ENCODE measurements at regions not wholly inside any gene's neighbourhood (a gene's known extent, or its start where the extent isn't known, plus 50 kb on each side); places are given as distances from the start of the nearest gene placed in this dataset.

DNA sequence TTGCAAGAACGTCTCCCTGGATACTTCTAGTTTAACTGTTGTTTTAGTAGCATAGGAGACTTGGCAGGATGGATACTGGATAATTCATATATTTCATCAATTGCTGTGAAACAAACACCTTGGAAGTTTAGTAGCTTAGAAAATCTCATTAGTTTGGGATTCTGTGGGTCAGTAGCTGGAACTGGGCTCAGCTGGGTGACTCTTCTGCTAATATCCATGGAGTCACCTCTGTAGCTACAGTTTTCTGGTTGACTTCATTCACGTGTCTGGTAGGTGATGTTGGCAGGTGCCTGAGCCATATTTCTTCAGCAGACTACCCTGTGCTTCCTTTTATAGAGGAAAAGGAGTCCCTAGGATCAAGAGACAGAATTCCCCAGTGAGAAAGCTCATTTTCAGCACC lies 208.9 kb upstream of the PFKP start:
- Mint-ChIP-seq H3K36me3 (ENCODE audit: insufficient read depth) (no peaks in the 10 kb centered on the region), H3K27ac (no peak overlapping the region), H3K9me3 (no peaks in the 10 kb centered on the region), H3K27me3 (peaks cover 7 to 15% of the 10 kb centered on the region in 2 donors), H3K4me1 (ENCODE audit: low read depth in 2 of 2) (no peaks in the 10 kb centered on the region), H3K4me3 (no peak overlapping the region)
- ATAC-seq (replicated peaks) (no peak), DNase-seq (no peak)

DNA sequence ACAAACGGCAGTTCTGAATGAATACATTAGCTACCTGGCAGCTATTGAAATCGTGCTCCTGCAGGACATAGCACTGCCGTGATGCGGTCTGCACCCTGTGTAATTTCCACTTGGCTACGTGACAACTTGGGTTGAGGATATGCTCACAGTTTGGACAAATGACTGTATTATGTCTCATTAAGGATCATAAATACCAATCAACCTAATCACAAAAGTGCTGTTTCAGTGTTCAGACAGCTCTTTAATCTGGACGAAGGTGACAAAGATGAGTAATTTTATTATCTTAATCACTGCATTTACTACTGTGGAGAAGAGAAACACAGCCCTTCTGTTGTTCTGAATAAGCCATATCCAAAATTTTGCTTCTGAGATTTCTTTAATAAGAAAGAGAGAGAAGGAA lies 210.8 kb upstream of the PFKP start:
- DNase-seq (no peak), ATAC-seq (replicated peaks) (no peak)
- H3K4me1 Mint-ChIP-seq (ENCODE audit: low read depth in 2 of 2), result no peaks in the 10 kb centered on the region
- no peaks in the 10 kb centered on the region for H3K36me3 Mint-ChIP-seq (ENCODE audit: insufficient read depth)
- peaks cover 14 to 16% of the 10 kb centered on the region in 2 donors for H3K27me3 Mint-ChIP-seq
- no peak overlapping the region for H3K4me3 Mint-ChIP-seq
- H3K9me3 Mint-ChIP-seq, result no peaks in the 10 kb centered on the region
- H3K27ac Mint-ChIP-seq, result no peak overlapping the region

DNA sequence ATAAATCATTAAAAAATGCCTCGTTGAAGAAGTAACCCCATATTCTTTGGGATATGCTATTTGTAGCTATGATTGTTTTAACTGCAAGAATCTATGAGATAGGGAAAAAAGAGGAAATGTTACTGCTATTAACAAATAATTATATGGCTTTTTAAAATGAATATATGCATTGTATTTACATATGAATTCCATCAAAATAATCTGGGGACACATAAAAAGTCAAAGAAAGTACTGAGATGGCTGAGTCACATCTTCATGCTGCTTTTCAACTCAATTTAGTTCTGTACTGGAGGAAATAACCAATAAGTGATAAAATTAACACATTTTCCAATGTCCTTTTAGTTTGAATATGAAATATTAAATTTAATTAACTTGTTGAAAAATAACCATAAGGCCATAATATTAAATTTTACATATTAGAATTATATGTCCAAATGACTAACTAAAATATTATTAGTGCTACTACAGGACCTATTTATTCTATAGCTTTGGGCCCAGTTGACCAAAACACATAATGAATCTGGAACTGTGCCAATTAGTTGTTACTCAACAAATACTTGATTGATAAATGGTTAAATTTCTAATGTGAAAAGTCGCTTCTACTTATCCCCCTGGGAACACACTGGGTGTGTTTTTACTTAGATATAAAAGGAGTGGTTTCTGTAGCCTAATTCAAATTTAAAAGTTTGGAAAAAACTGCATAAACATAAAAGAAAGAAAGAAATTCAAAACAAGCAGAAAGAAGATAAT lies 214.6 kb upstream of the PFKP start:
- H3K4me3 Mint-ChIP-seq, result no peak overlapping the region
- H3K4me1 Mint-ChIP-seq (ENCODE audit: low read depth in 2 of 2), result no peaks in the 10 kb centered on the region
- peaks cover 26 to 31% of the 10 kb centered on the region in 2 donors for H3K27me3 Mint-ChIP-seq
- H3K36me3 Mint-ChIP-seq (ENCODE audit: insufficient read depth), result no peaks in the 10 kb centered on the region
- no peaks in the 10 kb centered on the region for H3K9me3 Mint-ChIP-seq
- ATAC-seq (replicated peaks) (no peak), DNase-seq (no peak)
- no peak overlapping the region for H3K27ac Mint-ChIP-seq

GRCh38 chr10:2851566-2851965 lies 215.8 kb upstream of the PFKP start:
- Mint-ChIP-seq H3K4me3 (no peak overlapping the region), H3K27me3 (peaks cover 26 to 31% of the 10 kb centered on the region in 2 donors), H3K4me1 (ENCODE audit: low read depth in 2 of 2) (no peaks in the 10 kb centered on the region), H3K27ac (no peak overlapping the region), H3K36me3 (ENCODE audit: insufficient read depth) (no peaks in the 10 kb centered on the region), H3K9me3 (no peaks in the 10 kb centered on the region)
- DNase-seq (no peak), ATAC-seq (replicated peaks) (no peak)

DNA sequence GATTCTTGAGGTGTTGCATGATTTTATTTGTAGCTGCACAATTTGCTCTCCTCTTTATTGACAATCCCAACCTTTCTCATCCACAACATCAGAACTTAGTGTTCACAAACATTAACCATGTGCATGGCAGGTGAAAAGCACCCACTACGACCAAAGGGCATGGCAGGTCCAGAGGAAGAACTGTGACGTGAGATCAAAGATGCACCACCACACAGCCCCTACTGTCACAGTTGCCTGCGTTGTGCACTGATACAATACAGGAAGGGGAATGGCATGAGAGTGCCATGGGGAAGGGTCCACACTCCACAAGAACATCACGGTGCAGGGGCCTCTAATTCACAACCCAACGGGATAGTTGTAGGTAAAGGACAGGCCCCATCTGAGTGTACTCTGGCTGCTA lies 217.1 kb upstream of the PFKP start:
- no peak for DNase-seq
- Mint-ChIP-seq H3K27me3 (peaks cover 27 to 31% of the 10 kb centered on the region in 2 donors), H3K4me3 (no peak overlapping the region), H3K9me3 (no peaks in the 10 kb centered on the region), H3K27ac (no peak overlapping the region), H3K4me1 (ENCODE audit: low read depth in 2 of 2) (no peaks in the 10 kb centered on the region), H3K36me3 (ENCODE audit: insufficient read depth) (no peaks in the 10 kb centered on the region)
- ATAC-seq (replicated peaks), result no peak

DNA sequence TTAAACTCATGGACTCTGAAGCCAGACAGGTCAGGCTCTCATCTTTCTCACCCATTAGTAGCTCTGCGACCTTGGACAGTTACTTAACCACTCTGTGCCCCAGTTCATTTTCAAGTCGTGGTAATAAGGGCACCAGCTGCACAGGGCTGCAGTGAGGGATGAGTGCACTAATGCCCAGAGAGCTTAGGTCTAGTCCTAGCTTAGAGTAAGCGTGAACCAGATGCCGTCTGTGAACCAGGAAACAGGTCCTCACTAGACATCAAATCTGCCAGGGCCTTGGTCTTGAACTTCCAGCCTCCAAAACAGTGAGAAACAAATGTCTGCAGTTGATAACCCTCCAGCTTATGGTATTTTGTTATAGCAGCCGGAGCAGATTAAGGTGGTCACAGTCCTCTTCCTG lies 222.4 kb upstream of the PFKP start:
- peaks cover 12 to 40% of the 10 kb centered on the region in 2 donors for H3K27me3 Mint-ChIP-seq
- H3K27ac Mint-ChIP-seq, result no peak overlapping the region
- H3K9me3 Mint-ChIP-seq, result no peaks in the 10 kb centered on the region
- no peaks in the 10 kb centered on the region for H3K36me3 Mint-ChIP-seq (ENCODE audit: insufficient read depth)
- DNase-seq (no peak), ATAC-seq (replicated peaks) (no peak)
- H3K4me1 Mint-ChIP-seq (ENCODE audit: low read depth in 2 of 2), result no peaks in the 10 kb centered on the region
- no peak overlapping the region for H3K4me3 Mint-ChIP-seq

DNA sequence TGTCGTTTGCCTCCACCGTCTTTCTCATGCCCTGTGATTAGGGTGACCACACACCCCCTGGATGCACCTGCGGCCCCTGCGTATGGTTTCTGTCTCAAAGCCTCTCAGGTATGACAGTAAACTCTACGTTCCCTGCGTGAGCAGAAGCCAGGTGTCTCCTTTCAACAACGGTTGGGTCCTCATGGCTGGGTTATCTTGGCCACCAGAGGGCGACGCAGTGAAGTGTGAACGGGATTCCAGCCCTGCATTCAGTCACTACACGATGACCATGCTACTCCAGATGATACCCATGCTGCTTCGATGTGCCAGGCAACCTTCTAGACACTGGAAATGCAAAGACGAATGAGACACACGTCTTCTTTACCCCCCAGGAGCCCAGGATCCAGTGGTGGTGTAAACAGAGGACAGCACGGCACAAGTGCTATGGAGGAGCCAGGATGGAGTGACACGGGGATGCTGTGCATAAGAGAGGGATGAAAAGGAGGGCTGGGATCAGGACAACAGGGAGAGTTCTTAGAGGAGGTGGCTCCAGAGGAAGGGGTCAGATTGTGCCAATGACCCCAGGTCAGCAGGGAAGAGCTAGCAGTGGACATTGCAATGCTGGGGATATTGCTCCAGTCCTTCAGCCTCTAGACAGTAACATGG lies 228.1 kb upstream of the PFKP start:
- H3K27ac Mint-ChIP-seq, result no peak overlapping the region
- ATAC-seq (replicated peaks) (no peak), DNase-seq (no peak)
- no peak overlapping the region for H3K4me3 Mint-ChIP-seq
- H3K36me3 Mint-ChIP-seq (ENCODE audit: insufficient read depth), result no peaks in the 10 kb centered on the region
- H3K9me3 Mint-ChIP-seq, result no peaks in the 10 kb centered on the region
- H3K4me1 Mint-ChIP-seq (ENCODE audit: low read depth in 2 of 2), result peaks cover 0 to 8% of the 10 kb centered on the region in 2 donors
- H3K27me3 Mint-ChIP-seq, result peaks cover 24 to 60% of the 10 kb centered on the region in 2 donors

- H3K4me1 Mint-ChIP-seq (ENCODE audit: low read depth in 2 of 2), result peaks cover 0 to 8% of the 10 kb centered on the region in 2 donors
- ATAC-seq (replicated peaks) (no peak), DNase-seq (no peak)
- H3K9me3 Mint-ChIP-seq, result no peaks in the 10 kb centered on the region
- no peak overlapping the region for H3K27ac Mint-ChIP-seq
- no peaks in the 10 kb centered on the region for H3K36me3 Mint-ChIP-seq (ENCODE audit: insufficient read depth)
- H3K4me3 Mint-ChIP-seq, result no peak overlapping the region
- H3K27me3 Mint-ChIP-seq, result peaks cover 21 to 63% of the 10 kb centered on the region in 2 donors
These were observed 229.7 kb upstream of the PFKP start for GRCh38 chr10:2837674-2838073.

- H3K4me1 Mint-ChIP-seq (ENCODE audit: low read depth in 2 of 2), result peaks cover 0 to 8% of the 10 kb centered on the region in 2 donors
- H3K36me3 Mint-ChIP-seq (ENCODE audit: insufficient read depth), result no peaks in the 10 kb centered on the region
- no peak for DNase-seq
- H3K27me3 Mint-ChIP-seq, result peaks cover 24 to 61% of the 10 kb centered on the region in 2 donors
- H3K27ac Mint-ChIP-seq, result no peak overlapping the region
- H3K9me3 Mint-ChIP-seq, result no peaks in the 10 kb centered on the region
- H3K4me3 Mint-ChIP-seq, result no peak overlapping the region
- ATAC-seq (replicated peaks), result no peak
These were observed 230.3 kb upstream of the PFKP start for GRCh38 chr10:2836921-2837662.

GRCh38 chr10:2834214-2834613 lies 233.1 kb upstream of the PFKP start:
- no peak overlapping the region for H3K27ac Mint-ChIP-seq
- H3K4me3 Mint-ChIP-seq, result no peak overlapping the region
- peaks cover 26 to 47% of the 10 kb centered on the region in 2 donors for H3K27me3 Mint-ChIP-seq
- no peaks in the 10 kb centered on the region for H3K9me3 Mint-ChIP-seq
- DNase-seq (no peak), ATAC-seq (replicated peaks) (no peak)
- peaks cover 0 to 7% of the 10 kb centered on the region in 2 donors for H3K4me1 Mint-ChIP-seq (ENCODE audit: low read depth in 2 of 2)
- no peaks in the 10 kb centered on the region for H3K36me3 Mint-ChIP-seq (ENCODE audit: insufficient read depth)

DNA sequence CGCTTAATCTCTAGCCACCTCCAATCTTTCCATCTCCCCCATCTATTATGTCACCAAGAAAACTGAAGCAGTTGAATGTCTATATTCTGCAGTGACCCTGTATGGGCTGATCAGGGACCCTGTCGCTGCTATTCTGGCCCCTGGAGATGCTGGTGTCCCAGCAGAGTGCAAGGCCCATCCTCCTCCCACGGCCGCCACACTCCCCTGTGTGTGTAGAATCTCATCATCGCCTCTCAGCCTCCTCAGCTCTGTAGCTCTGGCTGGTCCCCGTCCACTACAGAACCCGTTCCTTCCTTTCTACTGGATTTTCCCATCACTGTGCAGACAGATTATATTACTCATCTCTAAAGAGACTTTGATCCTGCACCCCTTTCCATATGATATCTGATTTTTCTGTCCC lies 235.8 kb upstream of the PFKP start:
- ATAC-seq (replicated peaks) (no peak), DNase-seq (no peak)
- Mint-ChIP-seq H3K36me3 (ENCODE audit: insufficient read depth) (no peaks in the 10 kb centered on the region), H3K4me1 (ENCODE audit: low read depth in 2 of 2) (no peaks in the 10 kb centered on the region), H3K27me3 (peaks cover 18 to 38% of the 10 kb centered on the region in 2 donors), H3K27ac (no peak overlapping the region), H3K9me3 (no peaks in the 10 kb centered on the region), H3K4me3 (no peak overlapping the region)

- no peak for ATAC-seq (replicated peaks)
- Mint-ChIP-seq H3K4me1 (ENCODE audit: low read depth in 2 of 2) (no peaks in the 10 kb centered on the region), H3K36me3 (ENCODE audit: insufficient read depth) (no peaks in the 10 kb centered on the region), H3K9me3 (no peaks in the 10 kb centered on the region), H3K4me3 (no peak overlapping the region), H3K27me3 (peaks cover 18 to 24% of the 10 kb centered on the region in 2 donors), H3K27ac (no peak overlapping the region)
- no peak for DNase-seq
These were observed 238.6 kb upstream of the PFKP start for GRCh38 chr10:2828741-2829140.

GRCh38 chr10:2826675-2827074 lies 240.7 kb upstream of the PFKP start:
- DNase-seq (no peak), ATAC-seq (replicated peaks) (no peak)
- no peaks in the 10 kb centered on the region for H3K4me1 Mint-ChIP-seq (ENCODE audit: low read depth in 2 of 2)
- peaks cover 2 to 17% of the 10 kb centered on the region in 2 donors for H3K27me3 Mint-ChIP-seq
- H3K27ac Mint-ChIP-seq, result no peak overlapping the region
- no peaks in the 10 kb centered on the region for H3K9me3 Mint-ChIP-seq
- H3K36me3 Mint-ChIP-seq (ENCODE audit: insufficient read depth), result no peaks in the 10 kb centered on the region
- no peak overlapping the region for H3K4me3 Mint-ChIP-seq

GRCh38 chr10:2825841-2826240 lies 241.5 kb upstream of the PFKP start:
- H3K27me3 Mint-ChIP-seq, result peaks cover 0 to 12% of the 10 kb centered on the region in 2 donors

More at GRCh38 chr10:2825841-2826240, 241.5 kb upstream of the PFKP start:
- Mint-ChIP-seq H3K4me3 (no peak overlapping the region), H3K9me3 (no peaks in the 10 kb centered on the region), H3K4me1 (ENCODE audit: low read depth in 2 of 2) (no peaks in the 10 kb centered on the region), H3K27ac (no peak overlapping the region), H3K36me3 (ENCODE audit: insufficient read depth) (no peaks in the 10 kb centered on the region)
- ATAC-seq (replicated peaks) (no peak), DNase-seq (no peak)
